HG03575 (cell line): ENCODE measurements at regions not wholly inside any gene's neighbourhood (a gene's known extent, or its start where the extent isn't known, plus 50 kb on each side); places are given as distances from the start of the nearest gene placed in this dataset.

Experiments
- ATAC-seq: cut with Tn5 transposase; IDR thresholded peaks from one replicate; pipeline ENCODE4 v1.9.1; 2021; ENCODE audit not compliant: unreplicated experiment, insufficient number of reproducible peaks, low FRiP score; ENCODE audit errors: extremely low read depth

DNA sequence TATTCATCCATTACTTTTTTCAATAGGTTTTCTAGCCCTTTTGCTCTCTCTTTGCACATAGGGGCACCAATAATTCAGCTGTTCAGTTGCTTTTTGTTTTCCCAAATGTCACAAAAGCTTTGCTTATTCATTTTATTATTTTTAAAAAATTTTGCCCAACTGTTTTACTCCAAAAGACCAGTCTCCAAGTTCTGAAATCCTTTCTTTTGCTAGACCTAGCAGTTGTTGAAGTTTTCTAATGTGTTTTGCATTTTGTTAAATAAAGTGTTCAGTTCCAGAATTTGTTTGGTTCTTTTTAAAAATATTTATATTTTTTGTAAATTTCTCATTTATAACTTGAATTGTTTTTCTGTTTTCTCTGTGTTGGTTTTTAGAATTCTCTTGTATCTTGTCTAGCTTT, 1227.3 kb downstream of the ROBO2 start:
- no peak for ATAC-seq

DNA sequence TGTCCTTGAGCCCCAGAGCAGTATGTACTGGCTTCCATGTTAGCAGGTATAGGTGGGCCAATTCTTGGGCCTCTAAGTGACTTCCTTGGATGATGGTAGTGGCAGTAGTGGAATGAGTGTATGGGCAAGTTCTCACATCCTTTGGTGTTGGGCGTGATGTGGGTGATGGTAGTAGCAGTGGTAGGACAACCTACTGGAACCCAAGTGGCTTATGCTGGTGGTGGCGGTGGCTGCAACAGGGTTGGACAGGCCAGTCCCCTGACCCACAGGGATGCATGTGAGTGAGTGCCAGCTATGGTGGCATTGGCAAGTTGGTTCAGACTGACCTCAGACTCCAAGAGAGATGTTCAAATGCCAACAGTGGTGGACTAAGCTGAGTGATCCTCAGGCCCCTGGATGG, 1228.2 kb downstream of the ROBO2 start:
- no peak for ATAC-seq

DNA sequence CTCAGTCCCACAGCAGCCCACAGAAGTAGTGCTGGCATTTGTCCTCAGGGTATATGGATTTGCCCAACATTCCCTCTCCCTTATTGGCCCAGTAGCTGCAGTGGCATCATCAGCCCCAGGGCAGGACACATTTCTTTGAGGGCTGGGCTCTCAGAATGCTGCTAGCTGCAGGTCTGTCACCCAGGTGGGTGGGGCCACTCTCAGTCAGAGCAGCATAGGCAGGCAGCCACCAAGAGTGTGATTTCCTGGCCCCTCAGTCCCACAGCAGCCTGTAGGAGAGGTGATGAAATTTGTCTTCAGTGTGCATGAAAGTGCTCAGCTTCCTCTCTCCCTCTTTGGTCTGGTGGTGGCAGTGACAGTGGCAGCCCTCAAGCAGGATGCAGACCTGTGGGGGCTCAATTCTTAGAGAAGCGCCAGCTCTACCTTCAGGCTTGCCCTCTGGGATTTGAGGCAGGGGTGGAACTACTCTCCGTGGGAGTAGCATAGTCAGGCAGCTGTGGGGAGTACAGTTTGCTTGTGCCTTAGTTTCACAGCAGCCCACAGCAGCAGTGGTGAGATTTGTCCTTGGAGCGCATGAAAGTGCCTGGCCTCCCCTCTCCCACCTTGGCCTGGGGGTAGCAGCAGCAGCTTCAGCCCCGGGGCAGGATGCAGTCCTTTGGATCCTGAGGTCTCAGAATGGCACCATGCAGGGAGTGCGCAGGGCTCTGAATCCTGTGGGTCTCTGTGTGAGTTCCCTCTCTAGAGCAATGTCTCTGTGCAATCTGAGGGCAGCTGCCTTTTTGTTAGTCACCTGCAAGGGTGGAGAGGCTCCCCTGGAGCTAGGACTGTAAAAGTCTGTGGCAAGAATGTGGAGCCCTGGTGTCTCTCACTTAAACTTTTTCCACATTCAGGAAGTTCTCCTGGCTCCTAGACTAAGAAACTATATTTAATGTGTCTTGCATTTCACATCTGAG, 1229.1 kb downstream of the ROBO2 start:
- no peak for ATAC-seq

DNA sequence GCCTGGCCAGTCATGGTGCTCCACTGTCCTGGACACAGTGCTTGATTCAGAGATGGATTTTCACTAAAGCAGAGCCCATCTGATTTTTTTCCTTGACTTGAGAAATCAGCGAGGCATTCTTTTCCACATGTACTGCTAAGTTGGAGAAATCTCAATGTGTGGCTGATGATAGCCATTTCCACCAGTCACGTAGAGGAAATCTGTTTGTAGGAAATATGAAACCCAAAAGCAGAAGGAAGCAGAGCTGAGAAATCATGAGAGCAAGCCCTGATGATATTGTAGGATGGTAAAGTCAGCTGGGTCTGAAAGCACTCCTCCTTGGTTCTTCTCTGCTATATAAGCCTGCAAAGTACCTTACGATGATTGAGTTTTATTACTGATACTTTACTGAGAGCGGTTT, 1233.4 kb downstream of the ROBO2 start:
- no peak for ATAC-seq

DNA sequence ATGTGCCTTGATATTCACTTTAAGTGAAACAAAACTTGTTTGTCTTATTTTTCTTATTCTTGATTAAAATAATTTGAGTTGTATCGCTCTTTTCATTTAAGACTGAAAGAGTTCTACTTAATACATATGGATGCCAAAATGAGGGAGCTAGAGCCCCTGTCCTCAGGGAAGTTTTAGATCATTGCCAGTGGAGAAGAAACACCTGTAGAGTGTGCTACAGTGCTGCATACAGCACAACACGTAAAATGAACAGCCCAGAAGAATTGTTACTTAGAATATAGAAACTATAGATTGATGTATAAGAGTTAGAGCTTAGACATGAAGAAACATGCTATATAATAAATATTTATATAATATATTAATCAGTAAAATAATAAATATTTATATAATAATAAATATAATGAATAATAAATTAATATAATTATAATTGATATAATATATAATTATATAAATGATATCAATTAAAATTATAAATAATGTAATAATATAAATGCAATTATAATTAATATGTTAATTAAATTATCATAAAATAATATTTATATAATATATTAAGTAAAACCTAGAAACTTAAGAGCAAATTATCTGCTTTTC, 1234.7 kb downstream of the ROBO2 start:
- ATAC-seq: no peak

DNA sequence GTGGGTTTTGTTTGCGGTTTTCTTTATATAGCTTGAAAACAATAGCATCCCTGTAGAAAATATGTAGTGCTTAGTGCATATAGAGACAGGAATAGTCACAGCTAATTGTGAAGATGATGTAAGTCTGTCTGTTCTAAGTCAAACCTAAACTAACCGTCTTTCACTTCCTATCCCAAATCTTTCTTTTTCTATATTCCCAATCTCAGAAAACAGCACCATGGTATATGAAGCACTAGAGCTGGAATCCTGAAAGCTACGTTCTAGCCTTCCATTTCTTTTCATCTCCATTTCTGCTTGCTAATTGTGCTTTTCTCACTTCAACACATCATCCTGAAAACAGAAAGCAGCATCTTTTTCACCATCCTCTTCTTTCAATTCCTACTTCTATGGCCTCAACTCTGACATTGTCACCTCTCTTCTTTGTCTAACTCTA, 1235.5 kb downstream of the ROBO2 start:
- no peak for ATAC-seq

DNA sequence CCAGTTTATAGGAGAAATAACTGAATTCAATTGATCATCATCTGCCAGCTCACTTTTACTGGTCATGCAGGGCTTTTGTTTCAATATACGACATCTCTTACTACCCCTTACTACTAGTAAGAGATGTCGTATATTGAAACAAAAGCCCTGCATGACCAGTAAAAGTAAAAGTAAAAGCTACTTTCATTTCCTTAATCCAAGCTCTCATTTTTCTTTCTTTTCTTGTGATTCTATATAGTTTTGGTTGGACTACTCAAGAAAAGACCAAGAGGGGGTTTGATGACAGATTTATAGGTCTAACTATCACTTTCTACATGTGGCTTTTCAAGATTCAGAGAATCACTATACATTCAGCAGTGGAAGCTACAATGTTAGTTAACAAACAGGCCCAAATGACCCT, 1237.3 kb downstream of the ROBO2 start:
- peak; percentile 43 for ATAC-seq

DNA sequence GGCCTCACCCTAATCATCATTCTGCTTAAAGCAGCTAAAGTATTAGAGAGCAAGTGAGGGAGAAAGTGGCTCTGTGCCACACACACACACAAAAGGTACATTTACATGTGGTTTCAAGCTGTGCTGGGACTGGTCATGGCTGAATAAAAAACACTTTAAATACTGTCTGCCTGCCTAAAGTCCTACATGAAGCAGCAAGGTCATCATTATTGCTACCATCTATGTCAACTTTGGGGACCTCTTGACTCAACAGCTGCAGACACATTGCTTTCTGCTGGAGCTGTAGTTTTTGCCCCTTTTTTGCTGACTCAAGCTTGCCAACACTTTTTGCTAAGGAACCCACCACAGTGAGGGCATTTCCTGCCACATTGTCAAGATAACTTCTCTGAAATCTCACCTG, 1237.9 kb downstream of the ROBO2 start:
- no peak for ATAC-seq

DNA sequence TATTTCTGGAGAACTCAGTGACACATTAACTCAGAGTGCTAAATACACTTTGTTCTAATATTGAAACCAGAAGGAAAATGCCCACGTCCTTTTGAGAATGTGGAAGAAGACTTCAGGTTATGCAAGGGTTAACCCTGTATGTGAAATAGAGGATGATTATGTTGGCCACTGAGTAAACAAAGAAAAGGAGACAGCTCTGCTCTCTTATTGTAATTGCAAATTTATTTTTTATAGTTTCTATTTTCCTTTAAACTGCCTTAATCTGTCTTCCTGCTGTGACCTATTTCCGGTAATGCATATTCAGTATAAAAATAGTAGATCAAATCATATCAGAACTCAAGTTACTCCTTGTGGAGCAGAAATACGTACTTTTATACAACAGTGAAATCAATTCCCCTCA, 1239.2 kb downstream of the ROBO2 start:
- ATAC-seq: no peak

DNA sequence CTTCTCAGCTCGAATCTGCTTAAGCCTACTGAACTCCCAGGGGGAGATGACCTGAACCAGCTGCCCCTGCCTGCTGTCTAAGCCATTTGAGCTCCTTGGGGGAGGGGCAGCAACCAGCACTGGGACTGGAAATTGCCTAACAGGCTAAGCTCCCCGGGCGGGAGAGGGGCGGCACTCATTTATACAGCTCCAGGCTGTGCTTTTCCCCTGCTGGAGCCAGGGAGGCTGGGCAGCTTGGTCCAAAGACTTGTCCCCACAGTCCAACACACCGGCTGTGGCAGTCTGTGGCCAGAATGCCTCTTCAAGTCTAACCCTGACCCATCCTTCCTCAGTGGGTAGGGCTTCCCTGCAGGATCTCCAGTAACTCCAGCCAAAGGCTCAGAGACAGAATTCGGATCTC, 1241.5 kb downstream of the ROBO2 start:
- ATAC-seq: no peak

DNA sequence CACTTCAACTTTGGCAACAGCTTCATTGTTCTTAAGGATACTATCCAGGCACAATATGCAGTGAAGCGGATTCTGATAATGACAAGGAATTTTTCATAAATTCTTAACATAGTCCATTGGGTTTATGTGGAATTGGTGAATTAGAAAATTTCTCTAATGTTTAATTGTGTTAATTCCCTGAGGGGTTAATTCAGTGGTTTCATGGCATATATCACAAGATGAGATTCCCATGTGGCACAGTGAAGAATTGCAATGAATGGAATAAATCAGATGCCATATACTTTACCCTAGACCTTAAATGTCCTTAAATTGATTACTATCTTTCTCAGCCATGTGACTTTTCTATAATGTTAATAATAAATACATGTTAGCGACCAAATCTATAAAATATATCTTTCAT, 1244.1 kb downstream of the ROBO2 start:
- no peak for ATAC-seq

DNA sequence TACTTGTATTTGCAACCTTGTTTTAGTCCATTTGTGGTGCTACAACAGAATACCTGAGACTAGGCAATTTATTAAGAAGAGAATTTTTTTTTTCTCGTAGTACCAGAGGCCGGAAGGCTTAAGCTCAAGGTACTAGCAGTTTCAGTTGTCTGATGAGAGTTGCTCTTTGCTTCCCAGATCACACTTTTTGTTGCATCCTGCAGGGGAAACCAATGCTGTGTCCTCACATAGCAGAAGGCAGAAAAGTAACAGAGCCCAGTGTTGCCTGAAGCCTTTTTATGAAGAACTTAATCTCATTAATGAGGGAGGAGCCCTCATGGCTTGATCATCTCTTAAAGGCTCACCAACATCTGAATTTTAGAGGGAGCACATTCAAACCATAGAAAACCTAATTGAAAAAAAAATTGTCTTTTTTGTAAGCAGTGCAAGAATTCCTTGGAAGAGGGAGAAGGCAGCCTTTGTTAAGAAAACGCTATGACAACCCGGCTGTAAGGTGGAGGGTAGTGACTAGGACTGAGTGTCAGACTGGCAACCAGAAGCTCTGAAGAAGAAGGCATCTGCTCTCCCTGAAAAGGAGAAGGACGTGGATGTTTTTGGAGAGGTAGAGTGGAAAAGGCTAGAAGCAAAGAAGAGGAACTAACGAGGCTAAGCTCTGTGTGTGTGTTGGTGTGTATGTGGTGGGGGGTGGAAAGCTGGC, 1245.3 kb downstream of the ROBO2 start:
- ATAC-seq: no peak

DNA sequence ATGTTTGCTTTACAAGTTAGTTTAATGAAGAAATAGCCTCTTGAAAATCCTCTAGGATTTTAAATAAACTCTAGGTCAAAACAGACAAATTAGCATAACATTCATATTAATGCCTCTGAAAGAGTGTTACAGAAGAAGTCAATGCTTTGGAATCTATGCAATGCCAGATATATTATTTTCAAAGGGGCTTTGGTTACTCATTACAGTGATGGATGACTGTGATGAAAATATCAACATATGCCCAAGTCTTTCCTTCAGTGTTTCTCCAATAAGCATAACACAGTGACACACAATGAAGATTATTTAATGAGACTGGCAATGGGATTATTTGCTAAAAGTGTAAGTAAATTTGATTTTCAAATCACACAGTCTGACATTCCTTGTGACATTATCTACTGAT, 1247.2 kb downstream of the ROBO2 start:
- no peak for ATAC-seq

DNA sequence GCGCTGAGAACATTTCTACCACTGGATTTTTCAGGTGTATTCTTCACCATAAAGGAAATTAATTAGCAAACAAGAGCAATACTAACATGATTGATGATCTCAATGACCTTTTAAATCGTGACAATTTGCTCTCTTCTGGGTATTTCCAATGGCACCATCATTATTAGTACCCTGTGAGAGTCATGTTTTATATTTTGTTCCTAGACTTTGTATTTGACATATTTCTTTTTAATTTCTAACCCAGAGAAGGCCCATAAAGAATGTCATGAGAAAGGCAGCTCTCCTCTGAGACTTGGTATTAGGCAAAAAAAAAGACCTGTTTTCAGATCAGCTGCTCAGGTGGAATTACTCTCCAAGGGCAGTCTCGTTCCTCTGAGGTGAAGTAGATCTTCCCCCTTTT, 1253.4 kb downstream of the ROBO2 start:
- ATAC-seq: no peak

DNA sequence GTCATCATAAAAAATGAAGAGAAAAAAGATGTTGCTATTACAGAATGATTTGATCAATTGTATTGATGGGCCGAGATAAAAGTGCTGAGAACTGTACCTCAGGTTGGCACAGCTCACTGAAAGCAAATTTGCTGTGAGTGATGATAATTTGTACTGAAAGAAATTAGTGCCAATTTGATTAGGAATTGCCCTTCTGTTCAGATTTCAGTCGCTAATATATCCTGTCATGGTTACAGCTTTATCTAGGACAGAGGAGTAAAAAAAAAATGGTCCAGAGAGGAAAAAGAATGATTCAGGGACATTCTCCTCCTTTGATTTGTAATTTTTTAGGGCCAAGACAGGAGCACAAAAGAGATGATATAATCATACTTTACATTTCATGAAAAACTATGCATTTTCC, 1264.2 kb downstream of the ROBO2 start:
- ATAC-seq: no peak

DNA sequence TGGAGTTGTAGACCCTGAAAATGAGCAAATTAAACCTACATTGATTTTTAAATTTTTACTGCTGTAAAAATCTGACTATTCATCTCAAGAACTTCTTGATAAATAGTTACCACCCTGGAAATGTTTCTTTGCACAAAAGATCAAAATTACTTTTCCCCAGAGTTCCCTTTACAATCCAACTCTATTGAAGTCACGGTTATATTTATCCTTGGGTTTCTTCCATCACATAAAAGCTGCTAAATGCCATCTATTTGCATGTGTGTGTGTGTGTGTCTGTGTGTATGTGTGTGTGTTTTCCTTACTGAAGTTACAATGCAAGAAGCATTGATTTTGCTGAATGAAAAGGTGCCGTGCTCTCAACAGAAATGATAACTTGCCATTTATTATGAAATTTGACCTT, 1273.0 kb downstream of the ROBO2 start:
- no peak for ATAC-seq

DNA sequence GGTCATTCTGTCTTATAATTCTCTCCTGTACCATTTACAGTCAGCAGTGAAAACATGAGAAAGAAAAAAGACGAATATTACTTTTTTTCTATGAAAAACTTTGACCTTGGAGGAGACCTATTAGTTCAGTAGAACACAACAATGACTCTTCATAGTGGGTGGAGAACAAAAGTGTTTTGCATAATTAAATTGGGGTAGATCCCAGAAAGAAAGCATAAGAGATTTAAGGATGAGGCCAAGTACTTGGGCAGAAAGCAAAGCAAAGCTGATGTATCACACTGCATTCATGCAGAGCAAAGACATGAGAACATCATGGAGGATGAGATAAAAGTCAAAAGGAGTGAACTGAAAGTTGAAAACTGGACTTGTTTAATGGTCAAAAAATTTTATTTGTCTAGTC, 1273.4 kb downstream of the ROBO2 start:
- ATAC-seq: no peak

DNA sequence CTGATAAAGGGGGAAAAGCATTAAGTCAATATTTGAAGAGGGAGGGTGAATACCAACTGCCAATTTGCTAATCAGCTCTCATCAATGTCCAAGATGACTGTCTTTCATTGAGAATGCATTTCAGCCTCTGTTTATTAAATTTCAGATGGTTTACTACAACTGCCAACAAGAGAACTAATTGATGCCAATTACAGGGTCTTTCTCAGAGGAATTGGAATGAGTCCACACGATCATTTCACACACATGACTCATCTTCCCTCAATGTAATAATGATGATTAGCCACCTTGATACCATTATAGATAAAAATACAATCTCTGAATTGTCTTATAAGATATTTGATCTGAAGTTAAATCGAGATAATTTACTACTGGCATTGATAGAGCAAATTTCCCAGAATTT, 1274.4 kb downstream of the ROBO2 start:
- ATAC-seq: no peak

DNA sequence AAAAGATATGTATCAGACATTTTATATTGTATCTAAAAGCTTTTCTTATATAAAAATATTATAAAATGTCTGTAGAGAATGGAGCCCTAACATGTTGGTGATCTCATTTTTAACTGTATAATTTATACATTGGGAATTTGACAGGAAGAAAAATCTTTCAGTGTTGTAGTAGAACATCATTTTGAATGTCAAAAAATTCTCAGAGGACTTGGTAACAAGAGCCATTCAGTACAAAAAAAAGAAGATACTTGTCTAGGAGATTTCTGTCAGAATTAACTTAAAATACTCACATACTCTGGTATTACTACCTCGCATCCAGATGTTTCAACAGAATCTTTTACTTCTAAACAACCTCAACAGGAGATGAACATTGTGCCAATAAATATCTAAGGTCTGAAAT, 1277.9 kb downstream of the ROBO2 start:
- ATAC-seq: no peak

DNA sequence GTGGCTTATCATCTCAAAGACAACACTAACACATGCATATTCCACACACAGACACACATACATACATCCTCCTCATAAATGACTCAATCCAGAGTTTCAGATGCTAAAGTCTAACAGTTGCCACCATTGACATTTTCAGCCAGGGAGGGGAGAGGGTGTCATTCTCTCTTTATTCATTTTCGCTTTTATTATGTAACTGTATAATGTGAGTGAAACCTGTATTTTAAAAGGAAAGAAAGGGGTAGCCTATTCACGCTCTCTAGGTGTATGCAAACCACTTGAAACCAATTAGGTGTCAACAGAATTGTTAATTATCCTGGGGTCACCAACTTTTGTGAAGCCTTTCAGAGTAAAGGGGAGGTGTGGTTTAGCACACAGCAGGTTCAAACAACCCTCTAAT, 1282.9 kb downstream of the ROBO2 start:
- no peak for ATAC-seq
